K562 (cell line): ENCODE measurements at regions not wholly inside any gene's neighbourhood (a gene's known extent, or its start where the extent isn't known, plus 50 kb on each side); places are given as distances from the start of the nearest gene placed in this dataset.

Source experiments
- BMI1 ChIP-seq: fragments of 150-350 bp; IDR thresholded peaks from 2 replicates; pipeline ENCODE4 v1.6.1; 2014; ENCODE audit warnings: low read length
- CTCF ChIP-seq, 3 experiments: IDR thresholded peaks in 2 of 3; conservative IDR thresholded peaks in 1 of 3; 2 replicates each; pipeline ENCODE4 v1.5.1; 2011 to 2012; ENCODE audit warnings: low read length in 3 of 3, mild to moderate bottlenecking in 3 of 3, control low read depth in 2 of 3, improper control_type of control experiment in 1 of 3, inconsistent platforms in 1 of 3, low read depth in 1 of 3, mixed read lengths in 1 of 3, moderate library complexity in 1 of 3; ENCODE audit not compliant: insufficient read depth in 2 of 3
- MTA3 ChIP-seq: fragments of 450-650 bp; formaldehyde crosslinking; IDR thresholded peaks from 2 replicates; pipeline ENCODE4 v1.6.1; 2017; ENCODE audit warnings: mild to moderate bottlenecking, borderline replicate concordance
- NRF1 ChIP-seq, 2 experiments: fragments of 450-650 bp; IDR thresholded peaks in 1 of 2; conservative IDR thresholded peaks in 1 of 2; 2 replicates each; pipeline ENCODE4 v1.6.1; 2014; ENCODE audit warnings: mild to moderate bottlenecking in 2 of 2
- POLR2A ChIP-seq: fragments of 450-650 bp; conservative IDR thresholded peaks from 2 replicates; pipeline ENCODE4 v1.6.1; 2016
- RBBP5 ChIP-seq: fragments of 200-600 bp; sonication (generic); IDR thresholded peaks from 2 replicates; pipeline ENCODE4 v1.6.1; 2012; ENCODE audit warnings: borderline replicate concordance, mild to moderate bottlenecking, low read length, control low read depth, inconsistent platforms; ENCODE audit not compliant: insufficient read depth, poor library complexity, severe bottlenecking
- ZBTB1 ChIP-seq: sonication (generic); formaldehyde crosslinking; IDR thresholded peaks from 2 replicates; pipeline ENCODE4 v1.8.1; 2023; ENCODE audit warnings: missing genetic modification reagents, low read depth, mild to moderate bottlenecking, borderline replicate concordance
- ZNF282 ChIP-seq: sonication (generic); formaldehyde crosslinking; IDR thresholded peaks from 2 replicates; pipeline ENCODE4 v1.8.1; 2023; ENCODE audit warnings: missing genetic modification reagents

- no peak for TF ChIP-seq NRF1 (conservative IDR thresholded peaks at IDR 0.05 in 1 of 2, IDR thresholded peaks at IDR 0.05 in 1 of 2)
- TF ChIP-seq BMI1 = no peak
- no peak for TF ChIP-seq CTCF (IDR thresholded peaks at IDR 0.05 in 2 of 3, conservative IDR thresholded peaks at IDR 0.05 in 1 of 3; ENCODE audit: insufficient read depth in 2 of 3, low read depth in 1 of 3, low read length in 3 of 3)
- no peak for TF ChIP-seq POLR2A
- no peak for TF ChIP-seq ZNF282 (CRISPR knock-in tag)
- TF ChIP-seq RBBP5 = no peak
- TF ChIP-seq ZBTB1 (CRISPR knock-in tag) = no peak
- no peak for TF ChIP-seq MTA3
These were observed 90.8 kb upstream of the SLC34A2 start for GRCh38 chr4:25564836-25565235.
